ENCODE measurements at regions not wholly inside any gene's neighbourhood (a gene's known extent, or its start where the extent isn't known, plus 50 kb on each side); places are given as distances from the start of the nearest gene placed in this dataset.

- Histone ChIP-seq H3K27ac (replicated peaks) (no peak overlapping the region), H3K27me3 (ENCODE audit: insufficient read depth, poor library complexity, severe bottlenecking) (no peaks in the 10 kb centered on the region), H3K4me3 (replicated peaks; ENCODE audit: insufficient read depth, low read length) (no peak overlapping the region)
- TF ChIP-seq SPI1 (IDR thresholded peaks at IDR 0.05; ENCODE audit: borderline replicate concordance, low read depth) (no peak), CTCF (IDR thresholded peaks at IDR 0.05; ENCODE audit: insufficient read depth, low read length) (no peak), POLR2AphosphoS5 (IDR thresholded peaks at IDR 0.05; ENCODE audit: low read depth) (no peak), GABPA (IDR thresholded peaks at IDR 0.05; ENCODE audit: low read depth) (no peak)
- TF ChIP-seq, protein P1, sequence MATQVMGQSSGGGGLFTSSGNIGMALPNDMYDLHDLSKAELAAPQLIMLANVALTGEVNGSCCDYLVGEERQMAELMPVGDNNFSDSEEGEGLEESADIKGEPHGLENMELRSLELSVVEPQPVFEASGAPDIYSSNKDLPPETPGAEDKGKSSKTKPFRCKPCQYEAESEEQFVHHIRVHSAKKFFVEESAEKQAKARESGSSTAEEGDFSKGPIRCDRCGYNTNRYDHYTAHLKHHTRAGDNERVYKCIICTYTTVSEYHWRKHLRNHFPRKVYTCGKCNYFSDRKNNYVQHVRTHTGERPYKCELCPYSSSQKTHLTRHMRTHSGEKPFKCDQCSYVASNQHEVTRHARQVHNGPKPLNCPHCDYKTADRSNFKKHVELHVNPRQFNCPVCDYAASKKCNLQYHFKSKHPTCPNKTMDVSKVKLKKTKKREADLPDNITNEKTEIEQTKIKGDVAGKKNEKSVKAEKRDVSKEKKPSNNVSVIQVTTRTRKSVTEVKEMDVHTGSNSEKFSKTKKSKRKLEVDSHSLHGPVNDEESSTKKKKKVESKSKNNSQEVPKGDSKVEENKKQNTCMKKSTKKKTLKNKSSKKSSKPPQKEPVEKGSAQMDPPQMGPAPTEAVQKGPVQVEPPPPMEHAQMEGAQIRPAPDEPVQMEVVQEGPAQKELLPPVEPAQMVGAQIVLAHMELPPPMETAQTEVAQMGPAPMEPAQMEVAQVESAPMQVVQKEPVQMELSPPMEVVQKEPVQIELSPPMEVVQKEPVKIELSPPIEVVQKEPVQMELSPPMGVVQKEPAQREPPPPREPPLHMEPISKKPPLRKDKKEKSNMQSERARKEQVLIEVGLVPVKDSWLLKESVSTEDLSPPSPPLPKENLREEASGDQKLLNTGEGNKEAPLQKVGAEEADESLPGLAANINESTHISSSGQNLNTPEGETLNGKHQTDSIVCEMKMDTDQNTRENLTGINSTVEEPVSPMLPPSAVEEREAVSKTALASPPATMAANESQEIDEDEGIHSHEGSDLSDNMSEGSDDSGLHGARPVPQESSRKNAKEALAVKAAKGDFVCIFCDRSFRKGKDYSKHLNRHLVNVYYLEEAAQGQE (IDR thresholded peaks at IDR 0.05; ENCODE audit: insufficient replicate concordance, low read depth) = no peak
- no peak for DNase-seq (ENCODE audit: low read depth in 1 of 2, low spot score in 1 of 2)
Measured at GRCh38 chr2:147092266-147092665, 752.6 kb upstream of the ACVR2A start.

DNA sequence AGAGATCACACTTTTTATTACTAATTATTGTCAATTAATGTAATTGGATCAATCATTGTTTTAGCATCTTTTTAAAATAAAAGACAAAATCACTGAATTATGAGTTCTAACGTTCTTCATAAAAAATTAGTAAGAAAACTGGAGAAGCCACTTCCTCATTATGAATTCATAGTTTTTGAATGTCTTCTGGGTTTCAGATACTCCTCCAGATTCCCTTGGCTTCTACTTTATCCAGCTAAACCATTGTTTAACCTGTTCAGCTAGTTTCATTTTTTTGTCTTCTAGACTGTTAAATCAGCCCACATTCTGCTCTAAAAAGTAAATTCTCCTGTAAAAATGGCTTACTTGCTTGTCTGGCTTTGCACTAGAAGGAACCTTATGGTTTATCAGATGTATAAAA lies 753.4 kb upstream of the ACVR2A start:
- no peak for DNase-seq (ENCODE audit: low read depth in 1 of 2, low spot score in 1 of 2)
- 0 out of 2 replicates have a peak, but pooled peaks have one; percentile 38 for TF ChIP-seq SPI1 (IDR thresholded peaks at IDR 0.05; ENCODE audit: borderline replicate concordance, low read depth)
- TF ChIP-seq POLR2AphosphoS5 (IDR thresholded peaks at IDR 0.05; ENCODE audit: low read depth) = no peak
- no peaks in the 10 kb centered on the region for H3K27me3 ChIP-seq (ENCODE audit: insufficient read depth, poor library complexity, severe bottlenecking)

DNA sequence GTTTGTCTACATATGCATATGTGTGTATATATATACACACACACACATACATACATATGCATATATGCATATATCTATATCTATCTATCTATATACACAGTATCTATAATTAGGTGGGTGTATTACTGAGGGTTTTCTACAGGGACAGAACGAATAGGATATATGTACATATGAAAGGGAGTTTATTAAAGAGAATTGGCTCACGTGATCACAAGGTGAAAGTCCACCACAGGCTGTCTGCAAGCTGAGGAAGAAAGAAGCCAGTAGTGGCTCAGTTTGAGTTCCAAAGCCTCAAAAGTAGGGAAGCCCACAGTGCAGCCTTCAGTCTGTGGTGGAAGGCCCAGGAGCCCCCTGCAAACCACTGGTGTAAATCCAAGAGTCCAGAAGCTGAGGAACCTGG lies 756.0 kb upstream of the ACVR2A start:
- no peak for DNase-seq (ENCODE audit: low read depth in 1 of 2, low spot score in 1 of 2)

More for the DNA sequence above, 753.4 kb upstream of the ACVR2A start:
- no peak overlapping the region for H3K27ac ChIP-seq (replicated peaks)
- no peak overlapping the region for H3K4me3 ChIP-seq (replicated peaks; ENCODE audit: insufficient read depth, low read length)

More for the DNA sequence above, 756.0 kb upstream of the ACVR2A start:
- no peak overlapping the region for H3K4me3 ChIP-seq (replicated peaks; ENCODE audit: insufficient read depth, low read length)
- H3K27ac ChIP-seq (replicated peaks) = no peak overlapping the region
- no peaks in the 10 kb centered on the region for H3K27me3 ChIP-seq (ENCODE audit: insufficient read depth, poor library complexity, severe bottlenecking)
- TF ChIP-seq POLR2AphosphoS5 (IDR thresholded peaks at IDR 0.05; ENCODE audit: low read depth) (no peak), GABPA (IDR thresholded peaks at IDR 0.05; ENCODE audit: low read depth) (no peak), SPI1 (IDR thresholded peaks at IDR 0.05; ENCODE audit: borderline replicate concordance, low read depth) (no peak), CTCF (IDR thresholded peaks at IDR 0.05; ENCODE audit: insufficient read depth, low read length) (no peak)
- TF ChIP-seq, protein P1 (IDR thresholded peaks at IDR 0.05; ENCODE audit: insufficient replicate concordance, low read depth) = no peak

Data from HL-60 (cell line).